IMR-90 (cell line): ENCODE measurements at regions not wholly inside any gene's neighbourhood (a gene's known extent, or its start where the extent isn't known, plus 50 kb on each side); places are given as distances from the start of the nearest gene placed in this dataset.

ENCODE experiments used
- ATAC-seq: fragments of 200-7000 bp; cut with Tn5 transposase; 2 replicates; pipeline ENCODE4 v1.9.1; 2020; ENCODE audit warnings: low read depth, mild to moderate bottlenecking, moderate library complexity
- BruUV-seq: library from RNA; stranded (reverse); fragments of 400-500 nt; replicated peaks from 2 replicates; lab custom pipeline; 2021; lab: Mats Ljungman, UMichigan
- CTCF ChIA-PET: fragments of 300-600 bp; formaldehyde crosslinking; extraction: SDS; loops from one replicate; lab custom pipeline; 2021; ENCODE audit warnings: antibody characterized with exemption; lab: Yijun Ruan, JAX
- POLR2A ChIA-PET: fragments of 300-600 bp; sonication (Branson Sonifier 250); formaldehyde crosslinking; loops from one replicate; lab custom pipeline; 2022; ENCODE audit warnings: antibody characterized with exemption; ENCODE audit not compliant: unreplicated experiment; lab: Charles Lee
- DNase-seq: peaks from one replicate; pipeline ENCODE4 v3.0.0; 2013
- H2AFZ ChIP-seq: replicated peaks from 2 replicates; pipeline ENCODE3; 2013; ENCODE audit warnings: low read length, mild to moderate bottlenecking; ENCODE audit not compliant: poor library complexity
- H2AK5ac ChIP-seq: 2 replicates; pipeline ENCODE4 v1.6.1; 2013; ENCODE audit warnings: low read depth, low read length, inconsistent platforms
- H2AK9ac ChIP-seq: replicated peaks from 2 replicates; pipeline ENCODE3; 2013; ENCODE audit warnings: mild to moderate bottlenecking, low read depth, low read length, moderate library complexity; ENCODE audit not compliant: poor library complexity
- H2BK120ac ChIP-seq: 2 replicates; pipeline ENCODE4 v1.6.1; 2013; ENCODE audit warnings: low read depth, low read length, inconsistent platforms
- H2BK15ac ChIP-seq: 3 replicates; pipeline ENCODE4 v1.6.1; 2013; ENCODE audit warnings: low read depth, low read length, inconsistent platforms
- H2BK20ac ChIP-seq: 2 replicates; pipeline ENCODE4 v1.6.1; 2013; ENCODE audit warnings: low read depth, mild to moderate bottlenecking, inconsistent platforms, low read length, moderate library complexity
- H2BK5ac ChIP-seq: 2 replicates; pipeline ENCODE4 v1.6.1; 2013; ENCODE audit warnings: mild to moderate bottlenecking, low read depth, low read length, inconsistent platforms; ENCODE audit not compliant: poor library complexity, severe bottlenecking
- H3K14ac ChIP-seq: replicated peaks from 2 replicates; pipeline ENCODE4 v1.6.1; 2013; ENCODE audit warnings: low read depth, low read length, inconsistent platforms
- H3K18ac ChIP-seq: 2 replicates; pipeline ENCODE4 v1.6.1; 2013; ENCODE audit warnings: low read depth, low read length, control low read depth
- H3K23ac ChIP-seq: 2 replicates; pipeline ENCODE4 v1.6.1; 2013; ENCODE audit warnings: low read depth, low read length, inconsistent platforms
- H3K27ac ChIP-seq: 2 replicates; pipeline ENCODE4 v1.5.1; 2013; ENCODE audit warnings: mild to moderate bottlenecking, control low read depth, low read length; ENCODE audit not compliant: insufficient read depth
- H3K27me3 ChIP-seq: 2 replicates; pipeline ENCODE4 v1.6.1; 2013; ENCODE audit warnings: low read length; ENCODE audit not compliant: control insufficient read depth, insufficient read depth
- H3K36me3 ChIP-seq: 2 replicates; pipeline ENCODE4 v1.6.1; 2013; ENCODE audit warnings: low read length, mixed read lengths; ENCODE audit not compliant: control insufficient read depth, insufficient read depth
- H3K4ac ChIP-seq: 2 replicates; pipeline ENCODE4 v1.6.1; 2013; ENCODE audit warnings: low read depth, low read length, inconsistent platforms
- H3K4me1 ChIP-seq: 2 replicates; pipeline ENCODE4 v1.6.1; 2013; ENCODE audit warnings: low read length, mixed read lengths; ENCODE audit not compliant: control insufficient read depth, insufficient read depth
- H3K4me2 ChIP-seq: 2 replicates; pipeline ENCODE4 v1.6.1; 2013; ENCODE audit warnings: low read depth, mild to moderate bottlenecking, control low read depth, low read length, moderate library complexity
- H3K4me3 ChIP-seq: 2 replicates; pipeline ENCODE4 v1.5.1; 2013; ENCODE audit warnings: low read depth, mild to moderate bottlenecking, control low read depth, low read length, moderate library complexity; ENCODE audit not compliant: insufficient read depth
- H3K56ac ChIP-seq: 2 replicates; pipeline ENCODE4 v1.6.1; 2013; ENCODE audit warnings: low read length, inconsistent platforms; ENCODE audit not compliant: insufficient read depth; ENCODE audit errors: extremely low read depth
- H3K79me1 ChIP-seq, 2 experiments: 2 replicates each; pipeline ENCODE4 v1.6.1; 2013; ENCODE audit warnings: low read length in 2 of 2, inconsistent platforms in 1 of 2, low read depth in 1 of 2
- H3K9ac ChIP-seq: 2 replicates; pipeline ENCODE4 v1.6.1; 2013; ENCODE audit warnings: low read depth, low read length, control low read depth
- H3K9me1 ChIP-seq: 2 replicates; pipeline ENCODE4 v1.6.1; 2013; ENCODE audit warnings: low read length, inconsistent platforms; ENCODE audit not compliant: insufficient read depth
- H3K9me3 ChIP-seq: 2 replicates; pipeline ENCODE4 v1.6.1; 2013; ENCODE audit warnings: low read length; ENCODE audit not compliant: control insufficient read depth, insufficient read depth
- H4K20me1 ChIP-seq: 2 replicates; pipeline ENCODE4 v1.6.1; 2013; ENCODE audit warnings: low read length, inconsistent platforms; ENCODE audit not compliant: insufficient read depth
- H4K5ac ChIP-seq: 2 replicates; pipeline ENCODE4 v1.6.1; 2013; ENCODE audit warnings: mild to moderate bottlenecking, low read depth, low read length, control low read depth
- H4K8ac ChIP-seq, 2 experiments: 2 replicates each; pipeline ENCODE4 v1.6.1; 2013; ENCODE audit warnings: low read depth in 2 of 2, low read length in 2 of 2, control low read depth in 1 of 2, inconsistent platforms in 1 of 2
- H4K91ac ChIP-seq: 2 replicates; pipeline ENCODE4 v1.6.1; 2013; ENCODE audit warnings: low read depth, low read length, inconsistent platforms; ENCODE audit not compliant: insufficient read depth
- BHLHE40 ChIP-seq: fragments of 150-350 bp; IDR thresholded peaks from 2 replicates; pipeline ENCODE4 v1.6.1; 2016; ENCODE audit warnings: mild to moderate bottlenecking, low read depth, low read length
- CEBPB ChIP-seq: IDR thresholded peaks from 2 replicates; pipeline ENCODE4 v1.6.1; 2012; ENCODE audit warnings: low read depth, low read length, improper control_type of control experiment
- CHD1 ChIP-seq: IDR thresholded peaks from 2 replicates; pipeline ENCODE4 v1.6.1; 2012; ENCODE audit warnings: low read depth, low read length, improper control_type of control experiment
- CTCF ChIP-seq: conservative IDR thresholded peaks from 2 replicates; pipeline ENCODE4 v1.5.1; 2012; ENCODE audit warnings: mild to moderate bottlenecking, low read depth, low read length, improper control_type of control experiment
- MAFK ChIP-seq: IDR thresholded peaks from 2 replicates; pipeline ENCODE4 v1.6.1; 2012; ENCODE audit warnings: low read depth, low read length, improper control_type of control experiment
- MAZ ChIP-seq: IDR thresholded peaks from 2 replicates; pipeline ENCODE4 v1.6.1; 2012; ENCODE audit warnings: low read depth, mild to moderate bottlenecking, low read length, improper control_type of control experiment, moderate library complexity, borderline replicate concordance
- NFE2L2 ChIP-seq: fragments of 150-350 bp; IDR thresholded peaks from 2 replicates; pipeline ENCODE4 v1.6.1; 2016; ENCODE audit warnings: low read depth, mild to moderate bottlenecking, low read length
- POLR2A ChIP-seq: IDR thresholded peaks from 2 replicates; pipeline ENCODE4 v1.6.1; 2012; ENCODE audit warnings: mild to moderate bottlenecking, low read depth, low read length
- RAD21 ChIP-seq: IDR thresholded peaks from 2 replicates; pipeline ENCODE4 v1.6.1; 2012; ENCODE audit warnings: low read length, improper control_type of control experiment
- RCOR1 ChIP-seq: IDR thresholded peaks from 2 replicates; pipeline ENCODE4 v1.6.1; 2012; ENCODE audit warnings: mild to moderate bottlenecking, low read length, improper control_type of control experiment; ENCODE audit not compliant: insufficient replicate concordance
- RFX5 ChIP-seq: IDR thresholded peaks from 2 replicates; pipeline ENCODE4 v1.8.0; 2012; ENCODE audit warnings: low read depth, mild to moderate bottlenecking, low read length, moderate library complexity
- SMC3 ChIP-seq: fragments of 150-350 bp; IDR thresholded peaks from 2 replicates; pipeline ENCODE4 v1.6.1; 2016; ENCODE audit warnings: low read depth, mild to moderate bottlenecking, antibody characterized with exemption, low read length, moderate library complexity
- USF2 ChIP-seq: fragments of 150-350 bp; IDR thresholded peaks from 2 replicates; pipeline ENCODE4 v1.6.1; 2017; ENCODE audit warnings: mild to moderate bottlenecking, antibody characterized with exemption, low read length, low read depth
- WGBS, 2 experiments: methylation state at CpG; one replicate each; pipeline versions ENCODE4 v1.1.5 to v1.1.7; 2013; ENCODE audit warnings: missing lambda C conversion rate in 2 of 2; ENCODE audit not compliant: insufficient read length in 1 of 2; ENCODE audit errors: extremely low coverage in 2 of 2; 5-methylcytosine and 5-hydroxymethylcytosine counted together
- dilution Hi-C: fragments of 300-500 bp; cut with HindIII; formaldehyde crosslinking; loops from one replicate; pipeline ENCODE4 v1.14.3; 2018; ENCODE audit warnings: low sequenced_read_pairs; ENCODE audit not compliant: unreplicated experiment
- in situ Hi-C: fragments of 300-500 bp; cut with MboI; formaldehyde crosslinking; loops from 3 replicates; pipeline ENCODE4 v1.14.3; 2019; ENCODE audit warnings: low sequenced_read_pairs, inconsistent platforms, mixed read lengths
- intact Hi-C: fragments of 100-400 bp; cut with micrococcal nuclease; formaldehyde crosslinking; loops from 2 replicates; pipeline ENCODE4 v1.10.0; 2022
- TF ChIP-seq, protein P1 (sequence below): fragments of 150-350 bp; IDR thresholded peaks from 2 replicates; pipeline ENCODE4 v1.6.1; 2016; ENCODE audit warnings: low read depth, mild to moderate bottlenecking, low read length, moderate library complexity, borderline replicate concordance

DNA sequence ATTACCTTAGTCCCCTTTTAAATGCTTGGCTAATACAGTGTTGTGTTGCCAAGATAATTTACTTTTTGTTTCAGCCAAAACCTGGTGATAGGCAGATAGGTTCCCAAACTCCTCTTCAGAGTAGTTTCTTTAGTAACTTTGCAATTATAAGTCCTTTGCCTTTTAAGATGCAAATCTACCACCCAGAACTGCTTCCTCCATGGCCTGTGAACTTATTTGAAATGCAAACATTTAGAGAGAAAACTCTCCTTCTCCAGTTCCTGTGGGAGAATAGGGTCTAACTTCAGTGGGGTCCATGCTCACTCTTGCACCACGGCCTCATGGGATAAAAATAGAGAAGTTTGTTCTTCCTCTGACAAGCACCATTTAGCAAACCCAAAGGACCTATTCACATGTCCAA lies 1955.4 kb upstream of the CDH6 start:
- no peaks in the 10 kb centered on the region for H4K20me1 ChIP-seq
- H4K8ac ChIP-seq = no peak overlapping the region
- H3K36me3 ChIP-seq = no peaks in the 10 kb centered on the region
- WGBS, 2 experiments = no CpG with 5 or more reads among the region's 1 CpG
- no peak overlapping the region for H2AK5ac ChIP-seq
- no peak overlapping the region for H2BK120ac ChIP-seq
- H3K27ac ChIP-seq = no peak overlapping the region
- H3K9me3 ChIP-seq = peaks cover 2% of the 10 kb centered on the region; the same call in 1 of the 2 replicates
- no peak overlapping the region for H2AFZ ChIP-seq
- no peak overlapping the region for H4K5ac ChIP-seq
- ATAC-seq (no peak), DNase-seq (no peak)
- no TSS peak for BruUV-seq
- H3K9ac ChIP-seq = no peak overlapping the region
- no peak overlapping the region for H3K4me3 ChIP-seq
- H3K14ac ChIP-seq = no peak overlapping the region
- no peak overlapping the region for H3K18ac ChIP-seq
- in situ Hi-C loops = no loop called here
- no peaks in the 10 kb centered on the region for H3K4me1 ChIP-seq
- no peak overlapping the region for H3K23ac ChIP-seq
- no peak for TF ChIP-seq RCOR1
- TF ChIP-seq CEBPB = no peak
- TF ChIP-seq USF2 = no peak
- TF ChIP-seq, protein P1, sequence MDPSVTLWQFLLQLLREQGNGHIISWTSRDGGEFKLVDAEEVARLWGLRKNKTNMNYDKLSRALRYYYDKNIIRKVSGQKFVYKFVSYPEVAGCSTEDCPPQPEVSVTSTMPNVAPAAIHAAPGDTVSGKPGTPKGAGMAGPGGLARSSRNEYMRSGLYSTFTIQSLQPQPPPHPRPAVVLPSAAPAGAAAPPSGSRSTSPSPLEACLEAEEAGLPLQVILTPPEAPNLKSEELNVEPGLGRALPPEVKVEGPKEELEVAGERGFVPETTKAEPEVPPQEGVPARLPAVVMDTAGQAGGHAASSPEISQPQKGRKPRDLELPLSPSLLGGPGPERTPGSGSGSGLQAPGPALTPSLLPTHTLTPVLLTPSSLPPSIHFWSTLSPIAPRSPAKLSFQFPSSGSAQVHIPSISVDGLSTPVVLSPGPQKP = no peak
- no peak for TF ChIP-seq RAD21
- TF ChIP-seq RFX5 = no peak
- TF ChIP-seq BHLHE40 = no peak
- TF ChIP-seq MAZ = no peak
- no peak for TF ChIP-seq NFE2L2
- TF ChIP-seq CHD1 = no peak
- no peak for TF ChIP-seq POLR2A
- TF ChIP-seq CTCF = no peak
- no peak for TF ChIP-seq SMC3
- no peak for TF ChIP-seq MAFK
- no peaks in the 10 kb centered on the region for H3K9me1 ChIP-seq
- H3K56ac ChIP-seq = no peak overlapping the region
- CTCF ChIA-PET = no interaction called here
- no peaks in the 10 kb centered on the region for H3K27me3 ChIP-seq
- H2BK5ac ChIP-seq = no peak overlapping the region
- H3K4ac ChIP-seq = no peak overlapping the region
- POLR2A ChIA-PET = no interaction called here
- H4K91ac ChIP-seq = no peak overlapping the region
- H3K4me2 ChIP-seq = no peak overlapping the region
- no peak overlapping the region for H2AK9ac ChIP-seq
- H2BK20ac ChIP-seq = no peak overlapping the region
- H3K79me1 ChIP-seq = no peaks in the 10 kb centered on the region
- H2BK15ac ChIP-seq = no peak overlapping the region
- intact Hi-C loops = no loop called here
- dilution Hi-C loops = no loop called here
